ENCODE measurements at regions not wholly inside any gene's neighbourhood (a gene's known extent, or its start where the extent isn't known, plus 50 kb on each side); places are given as distances from the start of the nearest gene placed in this dataset.
A peak's percentile ranks its signal among the peaks of the same experiment; 100 is the strongest.
"Not testable (repeated sequence)": the region's sequence is repeated elsewhere in the genome, so short reads cannot be mapped to it uniquely, and the experiment has no call there.

- no peak for DNase-seq
These were observed 481.9 kb upstream of the FOXG1 start for GRCh38 chr14:28284546-28285300.

- no peak for DNase-seq
These were observed 471.6 kb upstream of the FOXG1 start for GRCh38 chr14:28294834-28295440.

- DNase-seq = no peak
These were observed 469.0 kb upstream of the FOXG1 start for GRCh38 chr14:28297559-28297958.

- DNase-seq = no peak
These were observed 468.4 kb upstream of the FOXG1 start for GRCh38 chr14:28298156-28298555.

GRCh38 chr14:28299227-28299626 lies 467.4 kb upstream of the FOXG1 start:
- DNase-seq = no peak

GRCh38 chr14:28300356-28300755 lies 466.2 kb upstream of the FOXG1 start:
- no peak for DNase-seq

GRCh38 chr14:28301179-28301578 lies 465.4 kb upstream of the FOXG1 start:
- no peak for DNase-seq

GRCh38 chr14:28303248-28303647 lies 463.3 kb upstream of the FOXG1 start:
- no peak for DNase-seq

- no peak for DNase-seq
These were observed 460.6 kb upstream of the FOXG1 start for GRCh38 chr14:28305938-28306337.

GRCh38 chr14:28307506-28307905 lies 459.1 kb upstream of the FOXG1 start:
- DNase-seq = no peak

GRCh38 chr14:28308734-28309133 lies 457.9 kb upstream of the FOXG1 start:
- DNase-seq = no peak

- not testable (repeated sequence) for DNase-seq
These were observed 448.5 kb upstream of the FOXG1 start for GRCh38 chr14:28317890-28318675.

- no peak for DNase-seq
These were observed 444.9 kb upstream of the FOXG1 start for GRCh38 chr14:28321475-28322244.

GRCh38 chr14:28323366-28323765 lies 443.2 kb upstream of the FOXG1 start:
- no peak for DNase-seq

- no peak for DNase-seq
These were observed 442.4 kb upstream of the FOXG1 start for GRCh38 chr14:28323951-28324741.

GRCh38 chr14:28340816-28341215 lies 425.8 kb upstream of the FOXG1 start:
- peak; percentile 13 to 58 for DNase-seq

- DNase-seq = no peak
These were observed 422.2 kb upstream of the FOXG1 start for GRCh38 chr14:28344381-28344780.

GRCh38 chr14:28348797-28349196 lies 417.8 kb upstream of the FOXG1 start:
- no peak for DNase-seq

- DNase-seq = no peak
These were observed 409.8 kb upstream of the FOXG1 start for GRCh38 chr14:28356819-28357218.

GRCh38 chr14:28361486-28361885 lies 405.1 kb upstream of the FOXG1 start:
- DNase-seq = no peak

GRCh38 chr14:28365510-28365909 lies 401.1 kb upstream of the FOXG1 start:
- DNase-seq = no peak

- DNase-seq = no peak
These were observed 392.9 kb upstream of the FOXG1 start for GRCh38 chr14:28373721-28374120.

Measured in NCI-H1930 (cell line).